Endodermal cell (in vitro differentiated cells): ENCODE measurements at regions not wholly inside any gene's neighbourhood (a gene's known extent, or its start where the extent isn't known, plus 50 kb on each side); places are given as distances from the start of the nearest gene placed in this dataset.

ENCODE experiments used
- DNase-seq: peaks from one replicate; pipeline ENCODE4 v3.0.0-alpha.2; 2017
- H3K27ac ChIP-seq: 2 replicates; pipeline ENCODE4 v1.5.1; 2013; ENCODE audit warnings: mild to moderate bottlenecking, low read depth, low read length, moderate library complexity
- H3K27me3 ChIP-seq: 2 replicates; pipeline ENCODE4 v1.6.1; 2013; ENCODE audit warnings: mild to moderate bottlenecking, low read length, moderate library complexity; ENCODE audit not compliant: insufficient read depth, control insufficient read depth, poor library complexity, severe bottlenecking
- H3K36me3 ChIP-seq: 2 replicates; pipeline ENCODE4 v1.7.0; 2013; ENCODE audit warnings: mild to moderate bottlenecking, low read length, moderate library complexity; ENCODE audit not compliant: control insufficient read depth, insufficient read depth
- H3K4me1 ChIP-seq: one replicate; pipeline ENCODE4 v1.7.0; 2013; ENCODE audit warnings: low read length; ENCODE audit not compliant: control insufficient read depth, insufficient read depth
- H3K4me3 ChIP-seq: 2 replicates; pipeline ENCODE4 v1.5.1; 2013; ENCODE audit warnings: mild to moderate bottlenecking, low read length, moderate library complexity
- H3K9ac ChIP-seq: 2 replicates; pipeline ENCODE4 v1.6.1; 2013; ENCODE audit warnings: mild to moderate bottlenecking, low read length, moderate library complexity; ENCODE audit not compliant: poor library complexity, severe bottlenecking; ENCODE audit errors: extremely low read depth
- H3K9me3 ChIP-seq: 2 replicates; pipeline ENCODE4 v1.6.1; 2013; ENCODE audit warnings: mild to moderate bottlenecking, low read length, moderate library complexity; ENCODE audit not compliant: control insufficient read depth
- H3K27ac Mint-ChIP-seq: 2 replicates; pipeline ENCODE4 v1.8.0; 2020; ENCODE audit warnings: mixed read lengths
- H3K27me3 Mint-ChIP-seq: 2 replicates; pipeline ENCODE4 v1.8.0; 2021; ENCODE audit warnings: mild to moderate bottlenecking, mixed read lengths; ENCODE audit not compliant: insufficient read depth
- H3K36me3 Mint-ChIP-seq: 2 replicates; pipeline ENCODE4 v1.8.0; 2020; ENCODE audit warnings: low read depth, mixed read lengths
- H3K4me1 Mint-ChIP-seq: 2 replicates; pipeline ENCODE4 v1.8.0; 2020; ENCODE audit warnings: mixed read lengths
- H3K4me3 Mint-ChIP-seq: 2 replicates; pipeline ENCODE4 v1.8.0; 2020; ENCODE audit warnings: mild to moderate bottlenecking, moderate library complexity, mixed read lengths
- H3K9me3 Mint-ChIP-seq: 2 replicates; pipeline ENCODE4 v1.8.0; 2020; ENCODE audit warnings: mild to moderate bottlenecking, mixed read lengths
- WGBS, 2 experiments: methylation state at CpG; one replicate each; pipeline versions ENCODE4 v1.1.5 to v1.1.7; 2013; ENCODE audit warnings: missing lambda C conversion rate in 2 of 2, mixed read lengths in 1 of 2; ENCODE audit not compliant: insufficient coverage in 1 of 2, insufficient read length in 1 of 2; 5-methylcytosine and 5-hydroxymethylcytosine counted together
- TF ChIP-seq, protein P1 (sequence below): fragments of 200-600 bp; sonication (generic); conservative IDR thresholded peaks from 2 replicates; pipeline ENCODE4 v1.5.0; 2021; ENCODE audit warnings: antibody characterized with exemption, mild to moderate bottlenecking

DNA sequence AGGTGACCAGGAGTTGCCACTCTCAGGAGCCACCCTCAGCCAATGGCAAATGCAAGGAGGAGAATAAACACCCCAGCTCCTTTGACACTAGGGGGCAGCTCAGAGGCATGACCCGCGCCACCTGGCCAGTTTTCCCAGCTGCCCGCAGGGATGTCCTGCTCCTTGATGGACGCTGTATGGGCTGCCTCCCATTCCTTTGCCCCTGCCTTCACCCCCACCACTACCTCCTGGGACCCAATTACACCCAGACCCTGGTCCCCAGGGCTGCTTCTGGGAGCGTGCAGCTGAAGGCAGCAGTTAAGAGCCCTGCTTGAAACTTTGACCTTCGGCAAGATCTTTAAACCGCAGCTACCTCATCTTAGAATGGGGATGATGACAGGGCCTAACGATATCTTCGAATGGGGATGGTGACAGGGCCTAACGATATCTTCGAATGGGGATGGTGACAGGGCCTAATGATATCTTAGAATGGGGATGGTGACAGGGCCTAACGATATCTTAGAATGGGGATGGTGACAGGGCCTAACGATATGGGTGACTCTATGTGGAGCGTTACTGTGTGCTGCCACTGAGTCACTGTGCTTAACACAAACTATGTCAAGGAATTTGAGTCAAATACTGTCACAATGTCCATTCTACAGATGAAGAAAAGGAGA lies 163.0 kb upstream of the KAZN start:
- Mint-ChIP-seq H3K4me3 (no peak overlapping the region), H3K27ac (no peak overlapping the region), H3K9me3 (no peaks in the 10 kb centered on the region), H3K4me1 (no peaks in the 10 kb centered on the region), H3K27me3 (peaks cover 23% of the 10 kb centered on the region), H3K36me3 (no peaks in the 10 kb centered on the region)
- DNase-seq = peak; percentile 88
- Histone ChIP-seq H3K27me3 (no peaks in the 10 kb centered on the region), H3K4me1 (no peaks in the 10 kb centered on the region), H3K9ac (no peak overlapping the region), H3K27ac (no peak overlapping the region), H3K4me3 (no peak overlapping the region), H3K9me3 (no peaks in the 10 kb centered on the region), H3K36me3 (no peaks in the 10 kb centered on the region)
- TF ChIP-seq, protein P1, sequence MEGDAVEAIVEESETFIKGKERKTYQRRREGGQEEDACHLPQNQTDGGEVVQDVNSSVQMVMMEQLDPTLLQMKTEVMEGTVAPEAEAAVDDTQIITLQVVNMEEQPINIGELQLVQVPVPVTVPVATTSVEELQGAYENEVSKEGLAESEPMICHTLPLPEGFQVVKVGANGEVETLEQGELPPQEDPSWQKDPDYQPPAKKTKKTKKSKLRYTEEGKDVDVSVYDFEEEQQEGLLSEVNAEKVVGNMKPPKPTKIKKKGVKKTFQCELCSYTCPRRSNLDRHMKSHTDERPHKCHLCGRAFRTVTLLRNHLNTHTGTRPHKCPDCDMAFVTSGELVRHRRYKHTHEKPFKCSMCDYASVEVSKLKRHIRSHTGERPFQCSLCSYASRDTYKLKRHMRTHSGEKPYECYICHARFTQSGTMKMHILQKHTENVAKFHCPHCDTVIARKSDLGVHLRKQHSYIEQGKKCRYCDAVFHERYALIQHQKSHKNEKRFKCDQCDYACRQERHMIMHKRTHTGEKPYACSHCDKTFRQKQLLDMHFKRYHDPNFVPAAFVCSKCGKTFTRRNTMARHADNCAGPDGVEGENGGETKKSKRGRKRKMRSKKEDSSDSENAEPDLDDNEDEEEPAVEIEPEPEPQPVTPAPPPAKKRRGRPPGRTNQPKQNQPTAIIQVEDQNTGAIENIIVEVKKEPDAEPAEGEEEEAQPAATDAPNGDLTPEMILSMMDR = peak; percentile 83
- 86 to 96% methylated on average over 11 to 14 of the region's 14 CpGs for WGBS, 2 experiments

DNA sequence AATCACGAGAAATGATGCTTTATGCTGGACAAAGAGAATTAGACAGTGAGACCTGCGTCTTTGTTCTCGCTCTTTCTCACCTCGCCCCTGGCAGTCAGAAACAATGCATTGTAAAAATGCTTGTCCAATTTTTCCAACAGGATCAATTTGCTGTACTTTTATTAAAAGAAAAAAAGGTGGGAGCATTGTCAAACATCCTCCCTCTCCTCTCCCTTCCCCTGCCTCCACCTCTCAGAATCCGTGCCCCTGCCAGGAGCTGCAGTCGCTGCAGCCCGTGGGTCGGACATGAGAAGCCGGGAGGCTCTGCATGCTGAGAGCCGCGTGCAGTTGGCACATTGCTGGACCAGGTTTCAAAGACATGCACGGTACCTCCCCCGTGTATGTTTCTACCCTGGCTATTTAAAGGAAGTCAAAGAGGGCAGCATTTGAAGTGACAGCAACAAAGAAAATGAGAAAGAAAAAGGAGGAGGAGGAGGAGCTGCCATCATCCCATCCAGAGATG lies 161.0 kb upstream of the KAZN start:
- 80% methylated on average over 9 to 13 of the region's 13 CpGs for WGBS, 2 experiments
- no peaks in the 10 kb centered on the region for H3K36me3 Mint-ChIP-seq
- TF ChIP-seq, protein P1 = no peak
- no peak for DNase-seq
- H3K4me3 ChIP-seq = no peak overlapping the region
- peaks cover 16% of the 10 kb centered on the region for H3K27me3 Mint-ChIP-seq
- H3K4me3 Mint-ChIP-seq = no peak overlapping the region
- H3K9ac ChIP-seq = no peak overlapping the region
- no peak overlapping the region for H3K27ac Mint-ChIP-seq
- H3K4me1 Mint-ChIP-seq = no peaks in the 10 kb centered on the region
- H3K9me3 Mint-ChIP-seq = no peaks in the 10 kb centered on the region
- no peaks in the 10 kb centered on the region for H3K36me3 ChIP-seq
- no peaks in the 10 kb centered on the region for H3K4me1 ChIP-seq
- no peak overlapping the region for H3K27ac ChIP-seq
- H3K9me3 ChIP-seq = no peaks in the 10 kb centered on the region
- H3K27me3 ChIP-seq = no peaks in the 10 kb centered on the region

DNA sequence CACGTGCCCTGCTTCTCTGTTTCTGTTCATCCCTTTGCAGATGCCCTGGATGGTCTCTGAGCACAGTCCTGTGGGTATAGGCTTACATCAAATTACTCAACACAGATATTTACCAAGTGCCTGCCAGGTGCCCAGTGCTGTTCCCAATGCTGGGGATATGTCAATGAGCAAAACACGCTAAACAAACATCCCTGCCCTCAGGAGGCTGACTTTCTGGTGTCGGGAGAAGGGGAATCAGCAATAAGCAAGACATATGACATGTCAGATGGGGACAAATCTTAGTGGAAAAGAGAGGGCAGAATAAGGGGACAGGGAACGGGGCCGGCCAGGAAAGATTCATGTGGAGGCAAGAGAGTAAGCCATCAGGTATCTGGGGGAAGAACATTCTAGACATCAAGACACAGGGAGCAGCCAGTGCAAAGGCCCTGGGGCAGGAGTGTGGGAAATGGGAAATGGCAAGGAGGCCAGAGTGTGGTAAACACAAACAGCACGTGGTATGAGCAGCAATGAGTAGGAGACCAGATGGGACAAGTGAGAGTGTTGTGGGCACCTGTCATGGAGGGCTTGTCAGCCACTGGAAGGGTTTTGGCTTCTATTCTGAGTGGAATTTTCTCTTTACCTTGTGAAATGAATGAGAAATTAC lies 160.2 kb upstream of the KAZN start:
- H3K4me1 ChIP-seq = no peaks in the 10 kb centered on the region
- no peaks in the 10 kb centered on the region for H3K9me3 Mint-ChIP-seq
- H3K4me3 Mint-ChIP-seq = no peak overlapping the region
- H3K27ac Mint-ChIP-seq = no peak overlapping the region
- H3K36me3 Mint-ChIP-seq = no peaks in the 10 kb centered on the region
- no peak overlapping the region for H3K9ac ChIP-seq
- H3K4me3 ChIP-seq = no peak overlapping the region
- DNase-seq = no peak
- no peaks in the 10 kb centered on the region for H3K27me3 ChIP-seq
- TF ChIP-seq, protein P1 = no peak
- peaks cover 12% of the 10 kb centered on the region for H3K27me3 Mint-ChIP-seq
- peaks cover 7% of the 10 kb centered on the region for H3K4me1 Mint-ChIP-seq
- WGBS, 2 experiments = 90 to 97% methylated on average over 5 to 6 of the region's 6 CpGs
- no peak overlapping the region for H3K27ac ChIP-seq
- no peaks in the 10 kb centered on the region for H3K36me3 ChIP-seq
- H3K9me3 ChIP-seq = no peaks in the 10 kb centered on the region
